HG03108 (cell line): ENCODE measurements at regions not wholly inside any gene's neighbourhood (a gene's known extent, or its start where the extent isn't known, plus 50 kb on each side); places are given as distances from the start of the nearest gene placed in this dataset.
A peak's percentile ranks its signal among the peaks of the same experiment; 100 is the strongest.

Source experiments
- ATAC-seq: cut with Tn5 transposase; IDR thresholded peaks from one replicate; pipeline ENCODE4 v1.9.1; 2021; ENCODE audit warnings: moderate library complexity; ENCODE audit not compliant: unreplicated experiment

- ATAC-seq: no peak
These were observed 142.9 kb upstream of the AHR start for GRCh38 chr7:17155529-17155928.

- ATAC-seq: no peak
These were observed 140.2 kb upstream of the AHR start for GRCh38 chr7:17158261-17158660.

GRCh38 chr7:17159500-17160037, 138.9 kb upstream of the AHR start:
- peak; percentile 90 for ATAC-seq

- peak; percentile 89 for ATAC-seq
These were observed 131.6 kb upstream of the AHR start for GRCh38 chr7:17166824-17167379.

- no peak for ATAC-seq
These were observed 130.0 kb upstream of the AHR start for GRCh38 chr7:17168416-17168815.

GRCh38 chr7:17171427-17171826, 127.0 kb upstream of the AHR start:
- no peak for ATAC-seq

GRCh38 chr7:17176371-17177032, 122.0 kb upstream of the AHR start:
- no peak for ATAC-seq

GRCh38 chr7:17178545-17178944, 119.9 kb upstream of the AHR start:
- no peak for ATAC-seq

- ATAC-seq: no peak
These were observed 117.0 kb upstream of the AHR start for GRCh38 chr7:17181482-17181881.

GRCh38 chr7:17183630-17184328, 114.7 kb upstream of the AHR start:
- no peak for ATAC-seq

- peak; percentile 8 for ATAC-seq
These were observed 113.4 kb upstream of the AHR start for GRCh38 chr7:17184805-17185689.

GRCh38 chr7:17185690-17186070, 112.8 kb upstream of the AHR start:
- ATAC-seq: peak; percentile 97

- no peak for ATAC-seq
These were observed 111.5 kb upstream of the AHR start for GRCh38 chr7:17186745-17187530.

GRCh38 chr7:17194656-17195055, 103.8 kb upstream of the AHR start:
- no peak for ATAC-seq

GRCh38 chr7:17195576-17195975, 102.9 kb upstream of the AHR start:
- no peak for ATAC-seq

- no peak for ATAC-seq
These were observed 92.5 kb upstream of the AHR start for GRCh38 chr7:17205910-17206309.

- ATAC-seq: no peak
These were observed 92.0 kb upstream of the AHR start for GRCh38 chr7:17206349-17206905.

GRCh38 chr7:17207220-17207619, 91.2 kb upstream of the AHR start:
- ATAC-seq: no peak

GRCh38 chr7:17209101-17209500, 89.4 kb upstream of the AHR start:
- ATAC-seq: no peak

GRCh38 chr7:17211307-17211836, 87.1 kb upstream of the AHR start:
- no peak for ATAC-seq
